MM.1S (cell line): ENCODE measurements at regions not wholly inside any gene's neighbourhood (a gene's known extent, or its start where the extent isn't known, plus 50 kb on each side); places are given as distances from the start of the nearest gene placed in this dataset.

Experiments
- DNase-seq: peaks from one replicate; pipeline ENCODE4 v3.0.0-alpha.2; 2015
- H2AFZ ChIP-seq: fragments of 300-600 bp; sonication (generic); 2 replicates; pipeline ENCODE4 v1.6.0; 2016; ENCODE audit warnings: antibody characterized with exemption, low read length
- H3F3A ChIP-seq: fragments of 300-600 bp; sonication (generic); 2 replicates; pipeline ENCODE4 v1.6.1; 2016; ENCODE audit warnings: mild to moderate bottlenecking, antibody characterized with exemption, low read length, moderate library complexity, mixed read lengths; ENCODE audit not compliant: insufficient read depth
- H3K27ac ChIP-seq: fragments of 300-600 bp; sonication (generic); 2 replicates; pipeline ENCODE4 v1.5.1; 2016; ENCODE audit warnings: mild to moderate bottlenecking, low read length
- H3K27me3 ChIP-seq: fragments of 300-600 bp; sonication (generic); replicated peaks from 2 replicates; pipeline ENCODE4 v1.6.0; 2016; ENCODE audit warnings: low read length; ENCODE audit not compliant: insufficient read depth
- H3K36me3 ChIP-seq: fragments of 300-600 bp; sonication (generic); replicated peaks from 2 replicates; pipeline ENCODE4 v1.6.1; 2016; ENCODE audit warnings: mild to moderate bottlenecking, low read length, mixed read lengths; ENCODE audit not compliant: insufficient read depth
- H3K4me1 ChIP-seq: fragments of 300-600 bp; sonication (generic); 2 replicates; pipeline ENCODE4 v1.6.1; 2016; ENCODE audit warnings: low read length, mixed read lengths
- H3K4me2 ChIP-seq: fragments of 300-600 bp; sonication (generic); 2 replicates; pipeline ENCODE4 v1.6.0; 2016; ENCODE audit warnings: low read depth, low read length
- H3K4me3 ChIP-seq: fragments of 300-600 bp; sonication (generic); 2 replicates; pipeline ENCODE4 v1.5.1; 2016; ENCODE audit warnings: low read length, mixed read lengths
- H3K79me2 ChIP-seq: fragments of 300-600 bp; sonication (generic); 2 replicates; pipeline ENCODE4 v1.6.1; 2016; ENCODE audit warnings: mixed run types, low read length, mixed read lengths
- H3K9ac ChIP-seq: fragments of 300-600 bp; sonication (generic); 2 replicates; pipeline ENCODE4 v1.6.1; 2016; ENCODE audit warnings: low read length, mixed read lengths
- H3K9me2 ChIP-seq: fragments of 300-600 bp; sonication (generic); replicated peaks from 2 replicates; pipeline ENCODE4 v1.6.1; 2016; ENCODE audit warnings: mild to moderate bottlenecking, low read length, mixed read lengths; ENCODE audit not compliant: insufficient read depth
- H3K9me3 ChIP-seq: fragments of 300-600 bp; sonication (generic); replicated peaks from 2 replicates; pipeline ENCODE4 v1.6.1; 2016; ENCODE audit warnings: mild to moderate bottlenecking, low read length, mixed read lengths; ENCODE audit not compliant: insufficient read depth
- H4K20me1 ChIP-seq: fragments of 300-600 bp; sonication (generic); 2 replicates; pipeline ENCODE4 v1.6.1; 2016; ENCODE audit warnings: mild to moderate bottlenecking, low read length, moderate library complexity, mixed read lengths; ENCODE audit not compliant: insufficient read depth
- CTCF ChIP-seq: fragments of 300-600 bp; sonication (generic); IDR thresholded peaks from 2 replicates; pipeline ENCODE4 v1.5.1; 2016; ENCODE audit warnings: antibody characterized with exemption, low read length, mixed read lengths
- EZH2 ChIP-seq: fragments of 300-600 bp; sonication (generic); optimal IDR thresholded peaks from 2 replicates; pipeline ENCODE3; 2017; ENCODE audit warnings: low read depth, mild to moderate bottlenecking, antibody characterized with exemption, low read length, mixed read lengths
- EZH2phosphoT487 ChIP-seq: fragments of 300-600 bp; sonication (generic); IDR thresholded peaks from 2 replicates; pipeline ENCODE4 v1.6.1; 2018; ENCODE audit warnings: antibody characterized with exemption, low read length

GRCh38 chr10:130261306-130261705 is 125.1 kb downstream of the GLRX3 start:
- Histone ChIP-seq H3K9me3 (no peaks in the 10 kb centered on the region), H3K27ac (no peak overlapping the region), H3K9ac (no peak overlapping the region), H3K4me1 (no peaks in the 10 kb centered on the region), H3K79me2 (no peaks in the 10 kb centered on the region), H2AFZ (no peak overlapping the region), H4K20me1 (no peaks in the 10 kb centered on the region), H3K4me3 (no peak overlapping the region), H3K4me2 (no peak overlapping the region), H3K36me3 (no peaks in the 10 kb centered on the region), H3K27me3 (no peaks in the 10 kb centered on the region), H3K9me2 (no peaks in the 10 kb centered on the region), H3F3A (no peaks in the 10 kb centered on the region)
- no peak for TF ChIP-seq CTCF
- TF ChIP-seq EZH2, result no peak
- TF ChIP-seq EZH2phosphoT487, result no peak
- no peak for DNase-seq

- H4K20me1 ChIP-seq, result no peaks in the 10 kb centered on the region
- H2AFZ ChIP-seq, result no peak overlapping the region
- H3F3A ChIP-seq, result no peaks in the 10 kb centered on the region
- no peak overlapping the region for H3K27ac ChIP-seq
- no peaks in the 10 kb centered on the region for H3K4me1 ChIP-seq
- H3K9me2 ChIP-seq, result no peaks in the 10 kb centered on the region
- H3K9ac ChIP-seq, result no peak overlapping the region
- no peak for DNase-seq
- no peak overlapping the region for H3K4me2 ChIP-seq
- H3K9me3 ChIP-seq, result no peaks in the 10 kb centered on the region
- no peaks in the 10 kb centered on the region for H3K79me2 ChIP-seq
- H3K4me3 ChIP-seq, result no peak overlapping the region
- TF ChIP-seq CTCF, result no peak
- no peak for TF ChIP-seq EZH2
- TF ChIP-seq EZH2phosphoT487, result no peak
- no peaks in the 10 kb centered on the region for H3K27me3 ChIP-seq
- no peaks in the 10 kb centered on the region for H3K36me3 ChIP-seq
Observed at GRCh38 chr10:130261766-130262165, 125.6 kb downstream of the GLRX3 start.

- Histone ChIP-seq H3K4me1 (no peaks in the 10 kb centered on the region), H3F3A (no peaks in the 10 kb centered on the region), H3K9me3 (no peaks in the 10 kb centered on the region), H4K20me1 (no peaks in the 10 kb centered on the region), H3K9ac (no peak overlapping the region), H3K36me3 (no peaks in the 10 kb centered on the region), H3K79me2 (no peaks in the 10 kb centered on the region), H3K4me3 (no peak overlapping the region), H3K27ac (no peak overlapping the region), H3K4me2 (no peak overlapping the region), H2AFZ (no peak overlapping the region), H3K27me3 (no peaks in the 10 kb centered on the region), H3K9me2 (no peaks in the 10 kb centered on the region)
- DNase-seq, result no peak
- TF ChIP-seq EZH2phosphoT487, result no peak
- TF ChIP-seq EZH2, result no peak
- no peak for TF ChIP-seq CTCF
Observed at GRCh38 chr10:130263289-130263688, 127.1 kb downstream of the GLRX3 start.
